GM12878 (cell line): ENCODE measurements at regions not wholly inside any gene's neighbourhood (a gene's known extent, or its start where the extent isn't known, plus 50 kb on each side); places are given as distances from the start of the nearest gene placed in this dataset.
A peak's percentile ranks its signal among the peaks of the same experiment; 100 is the strongest.

Experiments used
- ATAC-seq: fragments of 200-7000 bp; cut with Tn5 transposase; 3 replicates; pipeline ENCODE4 v1.9.1; 2020; ENCODE audit warnings: mild to moderate bottlenecking, moderate library complexity
- BruUV-seq: library from RNA; stranded (reverse); fragments of 400-500 nt; replicated peaks from 2 replicates; lab custom pipeline; 2021; lab: Mats Ljungman, UMichigan
- CTCF ChIA-PET: fragments of 300-600 bp; sonication (Branson Sonifier 250); formaldehyde crosslinking; extraction: SDS; loops from one replicate; lab custom pipeline; 2021; ENCODE audit warnings: inconsistent platforms; lab: Yijun Ruan, JAX
- POLR2A ChIA-PET: fragments of 350-600 bp; formaldehyde crosslinking; extraction: SDS; loops from one replicate; lab custom pipeline; 2021; ENCODE audit warnings: inconsistent platforms; lab: Charles Lee
- RAD21 ChIA-PET: fragments of 300-600 bp; sonication (Branson Sonifier 250); formaldehyde crosslinking; loops from one replicate; lab custom pipeline; 2023; ENCODE audit warnings: antibody characterized with exemption; ENCODE audit not compliant: unreplicated experiment; lab: Charles Lee
- SMC1A ChIA-PET: fragments of 300-600 bp; sonication (Branson Sonifier 250); formaldehyde crosslinking; loops from one replicate; lab custom pipeline; 2023; ENCODE audit not compliant: unreplicated experiment, uncharacterized antibody; lab: Charles Lee
- DNase-seq: peaks from one replicate; pipeline ENCODE4 v3.0.0-alpha.2; 2011; ENCODE audit warnings: low read depth, low spot score
- FAIRE-seq: peaks from 3 replicates; lab custom pipeline; 2011; peaks lifted over from hg19 to GRCh38; lab: Jason Lieb, UNC
- H2AFZ ChIP-seq: 2 replicates; pipeline ENCODE4 v1.6.0; 2011; ENCODE audit warnings: low read depth, low read length, control low read depth; ENCODE audit not compliant: control insufficient read depth
- H3K27ac ChIP-seq: 2 replicates; pipeline ENCODE4 v1.5.1; 2011; ENCODE audit warnings: control low read depth; ENCODE audit not compliant: control insufficient read depth, insufficient read depth
- H3K27me3 ChIP-seq, 2 experiments: replicated peaks in 1 of 2; 2 replicates each; pipeline versions ENCODE4 v1.6.0 to v1.6.1; 2011; ENCODE audit warnings: low read length in 1 of 2; ENCODE audit not compliant: control insufficient read depth in 2 of 2, insufficient read depth in 2 of 2
- H3K36me3 ChIP-seq, 2 experiments: 2 replicates each; pipeline ENCODE4 v1.5.1; 2011; ENCODE audit warnings: low read length in 1 of 2; ENCODE audit not compliant: control insufficient read depth in 2 of 2, insufficient read depth in 2 of 2
- H3K4me1 ChIP-seq: 2 replicates; pipeline ENCODE4 v1.6.1; 2011; ENCODE audit warnings: mild to moderate bottlenecking, low read length, moderate library complexity, mixed read lengths; ENCODE audit not compliant: control insufficient read depth, insufficient read depth
- H3K4me2 ChIP-seq: 2 replicates; pipeline ENCODE4 v1.6.0; 2011; ENCODE audit warnings: control low read depth; ENCODE audit not compliant: control insufficient read depth, insufficient read depth
- H3K4me3 ChIP-seq: fragments of 200-600 bp; sonication (generic); 2 replicates; pipeline ENCODE4 v1.5.1; 2016
- H3K79me2 ChIP-seq: 2 replicates; pipeline ENCODE4 v1.6.0; 2011; ENCODE audit warnings: low read length; ENCODE audit not compliant: control insufficient read depth, insufficient read depth
- H3K9ac ChIP-seq: 2 replicates; pipeline ENCODE4 v1.8.0; 2011; ENCODE audit warnings: low read length, control low read depth, mixed read lengths; ENCODE audit not compliant: control insufficient read depth, insufficient read depth
- H3K9me3 ChIP-seq: replicated peaks from 3 replicates; pipeline ENCODE4 v1.5.1; 2011; ENCODE audit warnings: mild to moderate bottlenecking, low read length; ENCODE audit not compliant: control insufficient read depth, insufficient read depth
- H4K20me1 ChIP-seq: 2 replicates; pipeline ENCODE4 v1.6.0; 2011; ENCODE audit not compliant: control insufficient read depth, insufficient read depth
- BACH1 ChIP-seq: fragments of 450-650 bp; IDR thresholded peaks from 2 replicates; pipeline ENCODE4 v1.6.1; 2017; ENCODE audit warnings: mild to moderate bottlenecking, borderline replicate concordance
- BCL11A ChIP-seq: IDR thresholded peaks from 2 replicates; pipeline ENCODE4 v1.6.1; 2011; ENCODE audit warnings: low read depth, low read length
- CBX5 ChIP-seq: sonication (generic); IDR thresholded peaks from 2 replicates; pipeline ENCODE4 v1.6.1; 2016; ENCODE audit warnings: low read depth, moderate library complexity, mild to moderate bottlenecking, inconsistent platforms
- EGR1 ChIP-seq, 2 experiments: IDR thresholded peaks; 1 replicate in 1 of 2; 2 replicates in 1 of 2; pipeline ENCODE4 v1.6.1; 2011 to 2012; ENCODE audit warnings: low read depth in 2 of 2, low read length in 2 of 2, borderline replicate concordance in 1 of 2, mild to moderate bottlenecking in 1 of 2, moderate library complexity in 1 of 2
- ETV6 ChIP-seq, 2 experiments: fragments of 450-650 bp in 1 of 2; IDR thresholded peaks in 1 of 2; conservative IDR thresholded peaks in 1 of 2; 2 replicates each; pipeline ENCODE4 v1.6.1; 2014; ENCODE audit warnings: antibody characterized with exemption in 1 of 2, borderline replicate concordance in 1 of 2, low read depth in 1 of 2, mild to moderate bottlenecking in 1 of 2, moderate library complexity in 1 of 2
- KAT2A ChIP-seq: conservative IDR thresholded peaks from 2 replicates; pipeline ENCODE4 v1.6.1; 2011; ENCODE audit warnings: low read depth, low read length; ENCODE audit not compliant: control insufficient read depth
- NRF1 ChIP-seq: conservative IDR thresholded peaks from 2 replicates; pipeline ENCODE4 v1.6.1; 2011; ENCODE audit warnings: mild to moderate bottlenecking, low read depth, low read length, improper control_type of control experiment
- PML ChIP-seq: IDR thresholded peaks from 2 replicates; pipeline ENCODE4 v1.6.1; 2012; ENCODE audit warnings: low read length, inconsistent platforms
- RUNX3 ChIP-seq: IDR thresholded peaks from 2 replicates; pipeline ENCODE4 v1.6.1; 2012; ENCODE audit warnings: low read length, inconsistent platforms
- SPI1 ChIP-seq: IDR thresholded peaks from 2 replicates; pipeline ENCODE4 v1.6.1; 2011; ENCODE audit warnings: low read depth, mild to moderate bottlenecking, low read length, moderate library complexity, borderline replicate concordance; ENCODE audit not compliant: insufficient read depth
- SUPT20H ChIP-seq: IDR thresholded peaks from 2 replicates; pipeline ENCODE4 v1.6.1; 2011; ENCODE audit warnings: low read depth, mild to moderate bottlenecking, low read length, moderate library complexity, borderline replicate concordance; ENCODE audit not compliant: control insufficient read depth
- ZNF274 ChIP-seq: IDR thresholded peaks from one replicate; pipeline ENCODE4 v1.8.0; 2011; ENCODE audit not compliant: insufficient read length, insufficient read depth
- WGBS: methylation state at CpG from one replicate; pipeline ENCODE4 v1.1.6; 2016; ENCODE audit warnings: low lambda C conversion rate; ENCODE audit not compliant: insufficient replicate concordance, insufficient coverage; ENCODE audit errors: missing lambda C conversion rate; 5-methylcytosine and 5-hydroxymethylcytosine counted together
- in situ Hi-C: fragments of 300-500 bp; cut with MboI; formaldehyde crosslinking; loops from 9 replicates; pipeline ENCODE4 v1.14.3; 2018; ENCODE audit warnings: mixed read lengths
- intact Hi-C: fragments of 100-400 bp; cut with micrococcal nuclease; formaldehyde crosslinking; loops from one replicate; pipeline ENCODE4 v1.14.2; 2022; ENCODE audit not compliant: unreplicated experiment
- TF ChIP-seq, protein P1 (sequence below): fragments of 450-650 bp; IDR thresholded peaks from 2 replicates; pipeline ENCODE4 v1.6.1; 2016; ENCODE audit warnings: mild to moderate bottlenecking

DNA sequence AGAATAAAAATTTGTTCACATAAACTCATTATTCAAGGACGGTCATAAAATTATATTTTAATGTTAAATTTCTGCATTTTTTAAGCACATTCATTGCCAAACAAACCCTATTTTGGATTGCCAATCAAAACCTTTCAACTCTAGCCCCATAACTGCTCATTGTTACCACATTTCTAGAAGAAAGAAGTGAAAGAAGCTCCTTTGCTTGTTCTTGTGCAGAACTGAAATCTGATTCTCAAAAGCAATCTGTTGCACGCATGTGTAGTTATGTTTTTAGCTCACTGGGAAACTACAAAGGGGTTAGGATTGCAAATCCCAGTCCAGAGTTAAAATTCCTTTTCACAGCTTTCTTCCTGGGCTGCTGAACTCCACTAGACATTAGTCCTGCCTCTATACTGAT is 109.5 kb upstream of the MIR17HG start:
- no peak overlapping the region for H3K4me2 ChIP-seq
- no peaks in the 10 kb centered on the region for H3K4me1 ChIP-seq
- H3K4me3 ChIP-seq: no peak overlapping the region
- in situ Hi-C loops: no loop called here
- FAIRE-seq: no peak
- ATAC-seq: peak; percentile 46; the same call in 2 of the 3 replicates
- intact Hi-C loops: no loop called here
- H4K20me1 ChIP-seq: no peaks in the 10 kb centered on the region
- no TSS peak for BruUV-seq
- ChIA-PET SMC1A (no interaction called here), CTCF (interaction anchor here (1.2 to 2.4 kb wide), 2 partner anchors 10 to 32 kb away, joined by 3 to 9 read pairs; no protein-coding TSS in a partner anchor), RAD21 (interaction anchor here (0.9 to 1.6 kb wide), 3 partner anchors 8 to 76 kb away, joined by 3 to 4 read pairs (median 4); no protein-coding TSS in a partner anchor), POLR2A (no interaction called here)
- H3K27me3 ChIP-seq: no peaks in the 10 kb centered on the region
- no peaks in the 10 kb centered on the region for H3K79me2 ChIP-seq
- H3K27ac ChIP-seq: no peak overlapping the region
- no peak overlapping the region for H2AFZ ChIP-seq
- H3K36me3 ChIP-seq: no peaks in the 10 kb centered on the region
- TF ChIP-seq CBX5 (0 out of 2 replicates have a peak, but pooled peaks have one; percentile 27), ETV6 (conservative IDR thresholded peaks at IDR 0.05 in 1 of 2, IDR thresholded peaks at IDR 0.05 in 1 of 2; ENCODE audit: borderline replicate concordance in 1 of 2, low read depth in 1 of 2) (no peak), BCL11A (0 out of 2 replicates have a peak, but pooled peaks have one; percentile 22), RUNX3 (peak; percentile 38; the same call in 1 of the 2 replicates), EGR1 (IDR thresholded peaks at IDR 0.05; ENCODE audit: borderline replicate concordance in 1 of 2, low read depth in 2 of 2, low read length in 2 of 2) (no peak), SPI1 (peak; percentile 62; the same call in 1 of the 2 replicates)
- 11% methylated on average over 2 of the region's 2 CpGs for WGBS
- H3K9me3 ChIP-seq: no peaks in the 10 kb centered on the region; the same call in 2 of the 3 replicates
- DNase-seq: no peak
- no peak overlapping the region for H3K9ac ChIP-seq

DNA sequence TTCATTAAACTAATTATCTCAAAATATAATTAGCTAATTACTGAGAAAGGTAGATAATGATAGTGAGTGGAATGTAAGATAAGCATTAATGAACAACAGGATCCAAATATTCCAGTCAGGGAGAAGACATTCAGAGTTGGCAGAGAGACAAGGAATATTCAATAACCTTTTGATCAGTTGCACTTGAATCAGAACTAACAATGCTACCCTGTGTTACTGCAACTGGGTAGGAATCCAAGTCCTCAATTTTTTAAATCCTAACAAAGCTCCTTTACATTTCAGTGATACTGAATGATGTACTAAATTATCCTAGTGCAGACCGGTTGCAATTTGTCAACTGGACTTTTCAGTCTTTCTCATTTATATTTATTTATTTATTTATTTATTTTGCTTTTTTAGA is 107.1 kb upstream of the MIR17HG start:
- no TSS peak for BruUV-seq
- in situ Hi-C loops: no loop called here
- intact Hi-C loops: no loop called here
- SMC1A ChIA-PET: interaction anchor here (0.5 kb wide), 1 partner anchor 35 kb away, joined by 3 read pairs; no protein-coding TSS in a partner anchor
- Histone ChIP-seq H3K4me1 (no peaks in the 10 kb centered on the region), H3K79me2 (no peaks in the 10 kb centered on the region), H3K36me3 (no peaks in the 10 kb centered on the region), H3K27me3 (no peaks in the 10 kb centered on the region; a peak in 1 of 4 replicates), H3K4me3 (no peak overlapping the region), H2AFZ (no peak overlapping the region), H4K20me1 (no peaks in the 10 kb centered on the region), H3K9me3 (no peaks in the 10 kb centered on the region; the same call in 2 of the 3 replicates), H3K27ac (no peak overlapping the region), H3K9ac (no peak overlapping the region), H3K4me2 (no peak overlapping the region)
- RAD21 ChIA-PET: no interaction called here
- DNase-seq: no peak
- no peak for ATAC-seq
- POLR2A ChIA-PET: no interaction called here
- CTCF ChIA-PET: no interaction called here
- TF ChIP-seq ZNF274 (no peak), NRF1 (no peak), SUPT20H (no peak), BACH1 (no peak), PML (no peak), KAT2A (no peak)
- TF ChIP-seq, protein P1, sequence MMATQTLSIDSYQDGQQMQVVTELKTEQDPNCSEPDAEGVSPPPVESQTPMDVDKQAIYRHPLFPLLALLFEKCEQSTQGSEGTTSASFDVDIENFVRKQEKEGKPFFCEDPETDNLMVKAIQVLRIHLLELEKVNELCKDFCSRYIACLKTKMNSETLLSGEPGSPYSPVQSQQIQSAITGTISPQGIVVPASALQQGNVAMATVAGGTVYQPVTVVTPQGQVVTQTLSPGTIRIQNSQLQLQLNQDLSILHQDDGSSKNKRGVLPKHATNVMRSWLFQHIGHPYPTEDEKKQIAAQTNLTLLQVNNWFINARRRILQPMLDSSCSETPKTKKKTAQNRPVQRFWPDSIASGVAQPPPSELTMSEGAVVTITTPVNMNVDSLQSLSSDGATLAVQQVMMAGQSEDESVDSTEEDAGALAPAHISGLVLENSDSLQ: no peak
- WGBS: 54% methylated on average over 1 of the region's 1 CpG
- FAIRE-seq: no peak
